Heart right ventricle (tissue), 16 donors: ENCODE measurements at regions not wholly inside any gene's neighbourhood (a gene's known extent, or its start where the extent isn't known, plus 50 kb on each side); places are given as distances from the start of the nearest gene placed in this dataset.
A peak's percentile ranks its signal among the peaks of the same experiment; 100 is the strongest.

ENCODE experiments used
- ATAC-seq, 8 donors: fragments of 200-7000 bp; cut with Tn5 transposase; one replicate each; pipeline ENCODE4 v1.9.1; 2020; ENCODE audit warnings: mild to moderate bottlenecking in 8 of 8, moderate library complexity in 8 of 8, moderate number of reproducible peaks in 1 of 8
- DNase-seq, 2 donors: peaks; one replicate each; pipeline ENCODE4 v3.0.0-alpha.2; 2020
- H3K27ac ChIP-seq, 10 donors: fragments of 200-600 bp; sonication (generic) in 2 of 10; one replicate each; pipeline versions ENCODE4 v1.5.0 to v1.8.0; 2020 to 2022; ENCODE audit warnings: mild to moderate bottlenecking in 3 of 10
- H3K27me3 ChIP-seq, 7 donors: fragments of 200-600 bp; one replicate each; pipeline ENCODE4 v1.8.0; 2021 to 2022; ENCODE audit warnings: mild to moderate bottlenecking in 2 of 7
- H3K36me3 ChIP-seq, 9 donors: fragments of 200-600 bp; sonication (generic) in 1 of 9; one replicate each; pipeline versions ENCODE4 v1.5.0 to v1.8.0; 2020 to 2022; ENCODE audit warnings: mild to moderate bottlenecking in 2 of 9
- H3K4me1 ChIP-seq, 9 donors: fragments of 200-600 bp; sonication (generic) in 1 of 9; one replicate each; pipeline versions ENCODE4 v1.5.0 to v1.8.0; 2020 to 2022; ENCODE audit warnings: mild to moderate bottlenecking in 4 of 9
- H3K4me3 ChIP-seq, 10 donors: fragments of 200-600 bp; sonication (generic) in 2 of 10; one replicate each; pipeline versions ENCODE4 v1.5.0 to v1.8.0; 2020 to 2022; ENCODE audit warnings: mild to moderate bottlenecking in 7 of 10, moderate library complexity in 2 of 10
- H3K9me3 ChIP-seq, 11 donors: fragments of 200-600 bp in 10 of 11; sonication (generic) in 2 of 11; one replicate each; pipeline versions ENCODE4 v1.5.0 to v1.8.0; 2013 to 2022; ENCODE audit warnings: mild to moderate bottlenecking in 2 of 11, control low read depth in 1 of 11, moderate library complexity in 1 of 11
- WGBS, 2 donors: extraction: QIAGEN DNeasy Blood & Tissue Kit; methylation state at CpG; one replicate each; pipeline ENCODE4 v1.1.7; 2013; ENCODE audit warnings: inconsistent platforms in 1 of 2; 5-methylcytosine and 5-hydroxymethylcytosine counted together
- intact Hi-C, 10 donors: fragments of 100-400 bp; cut with DNase I; formaldehyde crosslinking; loops; one replicate each; pipeline versions ENCODE4 v1.11.1 to v1.14.2; 2022
- TF ChIP-seq, protein P1 (sequence below), 9 donors: fragments of 200-600 bp; sonication (generic) in 2 of 9; IDR thresholded peaks; one replicate each; pipeline versions ENCODE4 v1.5.0 to v1.8.0; 2021 to 2022; ENCODE audit warnings: antibody characterized with exemption in 9 of 9, mild to moderate bottlenecking in 5 of 9, moderate library complexity in 1 of 9
- donor health status: Arrhythmogenic right ventricular cardiomyopathy.
- donor health status: ischemic (EF 13 %, LVEDD 7.1; RV severe dilation, severe dysfunction).
- donor health status: healthy with polysubstance abuse.
- donor health status: DM: no; HTN: yes; CAD: no.
- donor health status: DM: no; HTN: no; CAD: no.
- donor health status: ischemic (EF 25% LVEDD 6.9; RV normal size, moderate dysfunction).
- donor health status: ischemic (EF 25% LVEDD 5.7; RV mildly dilated, moderate dysfunction).
- donor health status: healthy.
- donor health status: DM: yes; HTN: yes; CAD: no.
- donor health status: Ischemic cardiomyopathy.
- donor health status: ischemic (EF 35%, LVEDD 5.7; RV mildly dilated, moderate dysfunction).
- donor health status: nonischemic (EF 11% LVEDD 7.7; RV severe dilation, severe dysfunction).
- donor health status: DM: yes; HTN: yes; CAD: no.
- donor health status: PGD.
- donor health status: ischemic (EF 29% LVEDD 5.4; RV normal size, mild dysfunction).
- donor health status: nonischemic (EF 23%, LVEDD 6.1; RV moderate dilation, normal function).

DNA sequence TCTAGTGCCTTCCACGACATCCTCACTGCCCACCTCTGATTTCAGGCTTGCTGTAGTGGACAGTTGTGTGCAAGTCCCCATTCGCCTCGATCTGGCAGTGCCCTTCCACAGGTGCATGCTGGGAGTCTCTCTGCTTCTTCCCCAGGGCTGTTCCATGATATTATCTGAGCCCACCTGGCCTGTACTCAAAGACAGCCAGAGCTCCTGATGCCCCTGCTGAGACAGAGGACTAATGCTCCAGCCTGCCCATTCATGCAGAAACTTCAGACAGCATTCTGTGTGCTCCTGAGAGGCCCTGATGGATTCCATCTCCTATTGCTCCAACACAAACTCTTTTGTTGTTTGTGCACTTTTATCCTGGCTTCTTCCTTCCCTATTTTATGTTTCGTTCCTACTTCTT lies 164.8 kb upstream of the PRSS58 start:
- Histone ChIP-seq H3K4me3 (no peak overlapping the region), H3K36me3 (no peaks in the 10 kb centered on the region), H3K9me3 (no peaks in the 10 kb centered on the region), H3K27me3 (peaks cover 0 to 8% (median 0%) of the 10 kb centered on the region in 7 donors), H3K27ac (no peak overlapping the region), H3K4me1 (no peaks in the 10 kb centered on the region)
- TF ChIP-seq, protein P1, sequence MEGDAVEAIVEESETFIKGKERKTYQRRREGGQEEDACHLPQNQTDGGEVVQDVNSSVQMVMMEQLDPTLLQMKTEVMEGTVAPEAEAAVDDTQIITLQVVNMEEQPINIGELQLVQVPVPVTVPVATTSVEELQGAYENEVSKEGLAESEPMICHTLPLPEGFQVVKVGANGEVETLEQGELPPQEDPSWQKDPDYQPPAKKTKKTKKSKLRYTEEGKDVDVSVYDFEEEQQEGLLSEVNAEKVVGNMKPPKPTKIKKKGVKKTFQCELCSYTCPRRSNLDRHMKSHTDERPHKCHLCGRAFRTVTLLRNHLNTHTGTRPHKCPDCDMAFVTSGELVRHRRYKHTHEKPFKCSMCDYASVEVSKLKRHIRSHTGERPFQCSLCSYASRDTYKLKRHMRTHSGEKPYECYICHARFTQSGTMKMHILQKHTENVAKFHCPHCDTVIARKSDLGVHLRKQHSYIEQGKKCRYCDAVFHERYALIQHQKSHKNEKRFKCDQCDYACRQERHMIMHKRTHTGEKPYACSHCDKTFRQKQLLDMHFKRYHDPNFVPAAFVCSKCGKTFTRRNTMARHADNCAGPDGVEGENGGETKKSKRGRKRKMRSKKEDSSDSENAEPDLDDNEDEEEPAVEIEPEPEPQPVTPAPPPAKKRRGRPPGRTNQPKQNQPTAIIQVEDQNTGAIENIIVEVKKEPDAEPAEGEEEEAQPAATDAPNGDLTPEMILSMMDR (IDR thresholded peaks at IDR 0.05) = no peak
- WGBS, 2 donors = 71 to 76% methylated on average over 4 of the region's 4 CpGs
- no peak for DNase-seq
- ATAC-seq = no peak
- intact Hi-C loops = no loop called here

DNA sequence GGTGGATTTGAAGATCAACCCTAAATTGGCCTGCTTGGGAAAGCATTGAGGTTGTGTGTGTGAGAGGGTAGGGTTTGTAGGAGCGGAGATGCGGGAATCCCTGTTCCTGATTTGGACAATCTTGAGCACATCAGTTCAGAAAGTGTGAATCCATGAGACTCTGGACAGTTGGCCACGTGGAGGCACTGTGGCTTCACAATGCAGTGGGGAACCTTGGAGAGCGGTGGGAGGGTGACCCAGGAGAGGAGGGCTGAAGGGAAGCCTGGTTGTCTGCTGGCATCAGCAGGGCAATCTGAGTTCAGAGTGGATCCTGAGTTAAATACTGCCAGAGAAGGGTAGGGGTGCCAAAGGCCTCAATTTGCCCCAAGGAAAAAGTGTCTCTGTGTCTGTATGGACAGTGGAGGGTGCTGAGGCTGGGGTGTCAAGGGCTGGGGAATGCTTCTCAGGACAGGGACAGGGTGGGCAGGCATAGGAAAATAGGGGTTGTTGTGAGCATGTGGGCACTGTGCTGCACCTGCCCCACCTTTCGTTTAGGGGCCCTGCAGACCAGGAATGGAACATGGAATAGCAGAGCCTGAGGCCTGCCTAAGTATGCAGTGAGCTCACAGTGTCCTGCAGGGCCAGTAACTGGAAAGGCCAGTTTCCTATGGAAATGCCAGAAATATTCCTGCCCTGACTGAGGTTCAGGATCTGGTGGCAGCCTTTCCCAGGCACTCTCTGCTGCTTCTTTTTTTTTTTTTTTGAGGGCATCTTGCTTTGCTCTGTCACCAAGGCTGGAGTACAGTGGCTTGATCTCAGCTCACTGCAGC lies 162.9 kb upstream of the PRSS58 start:
- DNase-seq = no peak
- intact Hi-C loops = no loop called here
- 54 to 58% methylated on average over 5 of the region's 5 CpGs for WGBS, 2 donors
- no peaks in the 10 kb centered on the region for H3K4me1 ChIP-seq
- H3K9me3 ChIP-seq = no peaks in the 10 kb centered on the region
- ATAC-seq = no peak
- H3K36me3 ChIP-seq = no peaks in the 10 kb centered on the region
- no peak overlapping the region for H3K4me3 ChIP-seq
- no peak overlapping the region for H3K27ac ChIP-seq
- H3K27me3 ChIP-seq = no peaks in the 10 kb centered on the region
- TF ChIP-seq, protein P1 (IDR thresholded peaks at IDR 0.05) = peak in 2 of 9 donors; percentile 6 to 27

DNA sequence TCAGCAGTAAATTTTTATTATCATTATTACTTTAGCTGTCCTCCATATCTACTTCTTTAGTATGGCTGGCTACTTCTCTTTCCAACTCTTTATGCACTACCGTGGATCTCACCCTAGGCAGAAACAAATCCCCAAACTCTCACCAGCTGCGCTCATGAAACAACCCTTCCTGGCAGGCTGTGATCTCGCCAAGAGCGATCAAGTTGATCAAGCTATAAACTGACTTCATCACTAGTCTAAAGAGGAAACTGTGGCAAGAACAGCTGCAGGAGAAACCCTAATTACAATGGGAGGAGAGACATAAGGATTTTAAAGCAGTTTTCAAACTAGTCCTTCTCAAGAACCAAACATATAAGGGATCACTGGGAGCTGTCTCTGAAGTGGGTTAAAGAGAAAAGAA lies 160.5 kb upstream of the PRSS58 start:
- WGBS, 2 donors = 68 to 77% methylated on average over 4 of the region's 4 CpGs
- ATAC-seq (no peak), DNase-seq (no peak)
- TF ChIP-seq, protein P1 (IDR thresholded peaks at IDR 0.05) = no peak
- H3K9me3 ChIP-seq = no peaks in the 10 kb centered on the region
- H3K27ac ChIP-seq = no peak overlapping the region
- intact Hi-C loops = no loop called here
- no peaks in the 10 kb centered on the region for H3K36me3 ChIP-seq
- no peaks in the 10 kb centered on the region for H3K4me1 ChIP-seq
- H3K27me3 ChIP-seq = no peaks in the 10 kb centered on the region
- H3K4me3 ChIP-seq = no peak overlapping the region

DNA sequence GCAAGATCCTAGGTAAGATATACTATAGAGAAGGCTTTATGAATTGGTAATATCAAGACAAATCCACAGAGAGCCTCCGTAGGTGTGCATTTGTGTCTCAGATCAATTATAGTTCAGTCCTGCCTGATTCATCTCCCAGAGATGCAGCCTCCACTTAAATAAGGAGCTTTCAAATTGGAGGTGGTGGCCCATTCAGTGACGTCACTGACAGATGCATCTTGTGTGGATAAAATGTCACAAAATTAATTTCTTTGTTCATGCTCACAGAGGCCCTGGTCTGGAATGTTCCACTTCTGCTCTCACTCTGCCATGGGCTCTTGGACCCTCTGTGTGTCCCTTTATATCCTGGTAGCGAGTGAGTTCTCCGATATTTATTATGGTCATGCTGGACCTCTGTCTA lies 157.1 kb upstream of the PRSS58 start:
- no peak for ATAC-seq
- Histone ChIP-seq H3K9me3 (no peaks in the 10 kb centered on the region), H3K4me1 (no peaks in the 10 kb centered on the region), H3K4me3 (no peak overlapping the region), H3K36me3 (no peaks in the 10 kb centered on the region), H3K27me3 (no peaks in the 10 kb centered on the region), H3K27ac (no peak overlapping the region)
- DNase-seq = no peak
- 86 to 93% methylated on average over 4 of the region's 4 CpGs for WGBS, 2 donors
- TF ChIP-seq, protein P1 (IDR thresholded peaks at IDR 0.05) = no peak
- intact Hi-C loops = no loop called here
